Peyer's patch (tissue), 4 donors: ENCODE measurements at regions not wholly inside any gene's neighbourhood (a gene's known extent, or its start where the extent isn't known, plus 50 kb on each side); places are given as distances from the start of the nearest gene placed in this dataset.

Experiments used
- POLR2A ChIP-seq, 2 donors: fragments of 450-650 bp; IDR thresholded peaks; one replicate each; pipeline ENCODE4 v1.5.1; 2017; ENCODE audit warnings: antibody characterized with exemption in 2 of 2, mild to moderate bottlenecking in 2 of 2, moderate library complexity in 2 of 2
- TF ChIP-seq, protein P1 (sequence below), 6 experiments: fragments of 450-650 bp in 4 of 6; fragments of 200-600 bp in 2 of 6; sonication (generic) in 1 of 6; IDR thresholded peaks; one replicate each; pipeline ENCODE4 v1.5.1; 2017 to 2019; ENCODE audit warnings: antibody characterized with exemption in 6 of 6, mild to moderate bottlenecking in 3 of 6, moderate library complexity in 1 of 6

DNA sequence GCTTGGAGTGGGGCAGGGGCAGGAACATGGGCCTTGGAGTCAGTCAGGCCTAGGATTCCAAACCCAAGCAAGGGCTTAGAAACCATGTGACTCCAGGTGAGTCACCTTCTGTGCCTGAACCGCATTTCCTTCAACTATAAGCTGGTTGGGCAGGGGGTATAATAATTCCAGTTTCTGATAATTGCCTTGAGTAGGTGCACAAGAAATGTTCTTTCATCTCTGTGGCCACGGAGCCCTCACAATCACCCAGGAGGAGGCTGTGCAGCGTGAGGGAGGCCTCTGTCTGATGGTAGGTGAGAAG lies 112.1 kb upstream of the HAAO start:
- TF ChIP-seq POLR2A (IDR thresholded peaks at IDR 0.05), result no peak
- TF ChIP-seq, protein P1, sequence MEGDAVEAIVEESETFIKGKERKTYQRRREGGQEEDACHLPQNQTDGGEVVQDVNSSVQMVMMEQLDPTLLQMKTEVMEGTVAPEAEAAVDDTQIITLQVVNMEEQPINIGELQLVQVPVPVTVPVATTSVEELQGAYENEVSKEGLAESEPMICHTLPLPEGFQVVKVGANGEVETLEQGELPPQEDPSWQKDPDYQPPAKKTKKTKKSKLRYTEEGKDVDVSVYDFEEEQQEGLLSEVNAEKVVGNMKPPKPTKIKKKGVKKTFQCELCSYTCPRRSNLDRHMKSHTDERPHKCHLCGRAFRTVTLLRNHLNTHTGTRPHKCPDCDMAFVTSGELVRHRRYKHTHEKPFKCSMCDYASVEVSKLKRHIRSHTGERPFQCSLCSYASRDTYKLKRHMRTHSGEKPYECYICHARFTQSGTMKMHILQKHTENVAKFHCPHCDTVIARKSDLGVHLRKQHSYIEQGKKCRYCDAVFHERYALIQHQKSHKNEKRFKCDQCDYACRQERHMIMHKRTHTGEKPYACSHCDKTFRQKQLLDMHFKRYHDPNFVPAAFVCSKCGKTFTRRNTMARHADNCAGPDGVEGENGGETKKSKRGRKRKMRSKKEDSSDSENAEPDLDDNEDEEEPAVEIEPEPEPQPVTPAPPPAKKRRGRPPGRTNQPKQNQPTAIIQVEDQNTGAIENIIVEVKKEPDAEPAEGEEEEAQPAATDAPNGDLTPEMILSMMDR (IDR thresholded peaks at IDR 0.05), result no peak
